HL-60 (cell line): ENCODE measurements at regions not wholly inside any gene's neighbourhood (a gene's known extent, or its start where the extent isn't known, plus 50 kb on each side); places are given as distances from the start of the nearest gene placed in this dataset.

ENCODE experiments used
- CTCF ChIP-seq: IDR thresholded peaks from one replicate; pipeline ENCODE4 v1.5.1; 2011; ENCODE audit warnings: low read length, control low read depth, inconsistent platforms; ENCODE audit not compliant: insufficient read depth
- GABPA ChIP-seq: IDR thresholded peaks from 2 replicates; pipeline ENCODE4 v1.6.1; 2012; ENCODE audit warnings: low read depth
- POLR2AphosphoS5 ChIP-seq: IDR thresholded peaks from 2 replicates; pipeline ENCODE4 v1.6.1; 2012; ENCODE audit warnings: low read depth
- REST ChIP-seq: IDR thresholded peaks from 2 replicates; pipeline ENCODE4 v1.6.1; 2012; ENCODE audit warnings: low read depth; ENCODE audit not compliant: insufficient replicate concordance

- TF ChIP-seq CTCF (no peak), POLR2AphosphoS5 (no peak), GABPA (no peak), REST (no peak)
These were observed 165.5 kb upstream of the KLF12 start for GRCh38 chr13:74299721-74300120.
